ENCODE measurements at regions not wholly inside any gene's neighbourhood (a gene's known extent, or its start where the extent isn't known, plus 50 kb on each side); places are given as distances from the start of the nearest gene placed in this dataset.

DNA sequence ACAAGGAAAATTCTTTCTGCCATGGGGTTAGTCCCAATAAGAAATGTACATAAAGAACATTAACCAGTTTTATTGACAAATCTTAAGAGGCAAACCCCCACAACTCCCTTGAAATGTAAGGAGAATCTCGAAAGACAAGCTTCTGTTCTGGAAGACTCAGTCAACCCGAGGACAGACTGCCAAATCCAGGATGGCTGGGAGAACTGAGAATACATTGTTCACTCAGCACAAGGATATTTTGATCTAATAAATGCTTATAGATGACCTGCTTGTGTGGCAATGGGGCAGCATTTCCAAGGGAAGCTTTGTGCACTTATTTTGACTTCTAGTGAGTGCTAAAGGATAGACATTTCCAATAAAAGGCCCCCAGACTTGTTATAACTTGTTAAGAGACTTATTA lies 280.4 kb downstream of the DHX15 start:
- DNase-seq (ENCODE audit: low read depth in 1 of 2, low spot score in 1 of 2): no peak

DNA sequence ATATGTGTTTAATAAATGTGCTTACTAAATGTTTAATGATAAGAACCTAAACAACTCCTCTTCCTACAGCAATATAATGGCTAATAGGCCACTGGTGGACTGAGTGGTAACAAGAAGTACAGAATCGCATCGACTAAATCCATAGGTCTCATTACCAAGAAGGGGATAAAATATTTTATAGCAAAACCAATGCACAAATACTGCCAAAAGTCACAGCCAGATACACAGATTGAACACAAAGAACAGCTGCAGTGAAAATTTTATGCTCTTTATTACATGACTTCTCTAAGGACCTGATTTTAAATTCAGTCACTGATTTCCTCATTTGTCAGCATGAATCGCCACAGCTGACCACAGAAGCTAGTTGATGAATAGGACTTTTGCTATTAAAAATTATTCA lies 285.4 kb downstream of the DHX15 start:
- no peak for DNase-seq (ENCODE audit: low read depth in 1 of 2, low spot score in 1 of 2)

DNA sequence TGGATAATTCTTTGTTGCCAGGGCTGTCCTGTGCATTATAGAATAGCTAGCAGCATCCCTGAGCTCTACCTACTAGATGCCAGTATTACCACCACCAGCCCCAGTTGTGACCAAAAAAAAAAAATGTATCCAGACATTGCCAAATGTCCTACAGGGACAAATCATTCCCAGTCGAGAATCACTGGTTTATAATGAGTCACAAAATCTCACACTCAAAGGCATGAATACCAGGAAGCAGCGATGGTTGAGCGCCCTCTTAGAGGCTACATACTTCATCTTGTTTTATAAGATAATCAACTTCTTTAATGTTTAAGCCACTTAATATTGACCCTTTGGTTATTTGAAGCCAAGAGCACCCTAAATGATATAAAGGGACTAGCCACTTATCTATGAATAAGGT lies 297.3 kb downstream of the DHX15 start:
- DNase-seq (ENCODE audit: low read depth in 1 of 2, low spot score in 1 of 2): no peak

DNA sequence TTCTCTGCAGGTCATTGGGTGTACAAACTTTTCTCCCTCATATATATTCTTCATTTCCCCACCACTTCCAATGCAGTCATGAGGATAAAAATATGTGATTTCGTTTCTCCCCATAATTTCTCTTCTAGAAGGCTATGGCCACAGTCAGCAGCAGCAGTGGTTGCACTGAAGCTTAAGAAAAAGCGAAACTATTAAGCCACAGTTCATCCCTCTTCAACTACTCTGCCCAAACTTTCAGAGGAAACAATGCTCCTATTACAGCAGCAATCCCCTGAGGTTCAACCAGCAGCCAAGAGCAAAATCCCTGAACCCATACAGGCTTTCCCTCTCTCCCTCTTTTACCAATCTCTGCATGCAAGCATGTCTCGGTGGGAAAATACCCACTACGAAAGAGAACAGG lies 298.6 kb downstream of the DHX15 start:
- no peak for DNase-seq (ENCODE audit: low read depth in 1 of 2, low spot score in 1 of 2)

DNA sequence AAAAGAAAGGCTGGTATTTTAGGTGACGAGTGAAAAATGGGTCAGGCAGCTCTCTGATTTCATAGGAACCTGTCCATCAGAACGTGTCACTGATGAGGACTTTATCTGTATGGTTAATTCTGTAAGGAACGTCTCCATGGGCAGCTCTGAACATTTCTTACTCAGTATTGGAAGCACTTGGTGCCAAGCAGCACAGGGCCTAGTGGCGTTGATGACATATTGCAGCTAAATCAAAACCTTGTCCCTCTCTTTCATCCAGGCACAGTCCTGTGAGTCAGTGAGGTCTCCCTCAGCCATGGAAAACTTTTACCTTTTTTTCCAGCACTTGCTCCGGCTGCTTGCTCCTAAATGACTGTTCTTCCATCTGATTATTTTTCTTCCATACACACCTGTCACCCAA lies 301.9 kb downstream of the DHX15 start:
- DNase-seq (ENCODE audit: low read depth in 1 of 2, low spot score in 1 of 2): no peak

DNA sequence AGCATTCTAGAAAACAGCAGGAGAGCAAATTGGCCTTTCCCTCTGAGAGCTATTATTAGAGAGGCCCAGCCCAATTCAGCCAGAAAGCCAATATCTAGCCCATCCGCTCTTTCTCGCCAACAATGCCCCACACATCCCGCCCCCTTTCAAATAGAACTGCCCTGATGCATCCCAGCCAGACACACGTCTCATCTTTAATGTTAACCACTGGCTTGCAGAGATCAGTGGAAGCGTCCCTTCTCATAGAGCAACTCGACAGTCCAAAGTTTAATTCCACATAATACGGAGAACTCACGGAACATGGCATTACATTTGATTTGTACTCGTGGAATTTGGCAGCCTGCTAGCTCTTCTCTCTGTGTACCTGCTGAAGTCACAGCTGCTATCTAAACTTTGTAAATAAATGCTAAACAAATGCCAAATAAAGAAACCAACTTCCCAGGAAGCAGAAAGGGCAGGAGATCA lies 304.4 kb downstream of the DHX15 start:
- DNase-seq (ENCODE audit: low read depth in 1 of 2, low spot score in 1 of 2): no peak

DNA sequence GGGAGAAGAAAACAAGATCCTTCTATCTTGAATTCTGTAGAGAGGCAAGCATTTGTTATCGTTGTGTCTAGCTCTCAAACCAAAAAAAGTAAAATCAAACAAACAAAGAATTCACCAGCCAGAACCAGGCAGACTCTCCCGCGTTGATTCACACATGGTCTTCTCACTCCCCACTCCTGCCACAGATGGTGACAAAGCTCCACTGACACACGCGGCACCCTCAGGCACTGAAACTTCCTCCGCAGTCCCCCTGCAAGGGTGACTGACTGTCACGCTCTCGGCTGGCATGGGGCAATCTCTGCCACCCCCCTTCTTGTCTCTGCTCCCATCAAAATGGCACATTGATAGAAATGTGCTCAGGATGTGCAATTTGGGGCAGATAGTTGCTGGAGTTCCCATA lies 304.9 kb downstream of the DHX15 start:
- DNase-seq (ENCODE audit: low read depth in 1 of 2, low spot score in 1 of 2): no peak

DNA sequence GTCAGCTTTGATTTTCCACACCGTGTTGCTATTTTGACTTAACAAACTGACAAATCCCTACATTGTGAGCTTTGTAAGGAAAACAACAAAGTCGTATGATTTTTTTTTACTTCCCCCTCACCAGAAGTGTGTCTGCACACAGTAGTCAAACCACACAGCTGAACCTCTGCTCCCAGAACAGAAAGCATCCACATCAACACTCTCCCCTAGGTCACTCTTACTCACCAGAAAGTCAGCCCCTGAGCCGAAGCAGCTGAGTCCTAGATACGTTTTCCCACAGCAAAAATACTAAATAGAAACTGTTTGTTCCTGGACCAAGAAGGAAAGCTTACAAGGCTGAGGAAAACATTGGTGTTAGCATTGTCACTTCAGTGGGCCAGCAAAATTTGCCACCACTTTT lies 305.7 kb downstream of the DHX15 start:
- no peak for DNase-seq (ENCODE audit: low read depth in 1 of 2, low spot score in 1 of 2)

DNA sequence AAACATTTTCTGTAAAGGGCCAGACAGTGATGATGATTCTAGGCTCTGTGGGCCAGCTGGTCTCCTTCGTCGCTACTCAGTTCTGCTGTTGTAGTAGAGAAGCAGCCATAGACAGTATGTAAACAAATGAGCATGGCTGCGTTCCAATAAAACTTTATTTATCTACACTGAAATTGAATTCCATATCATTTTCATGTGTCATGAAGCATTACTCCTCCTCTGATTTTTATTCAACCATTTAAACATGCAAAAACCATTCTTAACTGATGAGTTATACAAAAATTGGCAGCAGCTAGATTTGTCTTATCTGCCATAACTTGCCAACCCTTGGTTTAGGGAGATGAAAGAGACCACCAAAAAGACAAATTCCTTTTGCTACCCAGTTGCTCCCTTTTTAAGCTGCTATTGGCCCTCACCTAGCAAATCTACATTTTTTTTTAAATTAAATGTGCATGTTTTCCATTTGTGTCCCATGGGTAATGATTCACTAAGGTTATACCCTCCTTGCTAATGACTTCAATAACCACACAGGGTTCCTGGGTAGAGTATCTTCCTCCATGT lies 309.9 kb downstream of the DHX15 start:
- no peak for DNase-seq (ENCODE audit: low read depth in 1 of 2, low spot score in 1 of 2)

DNA sequence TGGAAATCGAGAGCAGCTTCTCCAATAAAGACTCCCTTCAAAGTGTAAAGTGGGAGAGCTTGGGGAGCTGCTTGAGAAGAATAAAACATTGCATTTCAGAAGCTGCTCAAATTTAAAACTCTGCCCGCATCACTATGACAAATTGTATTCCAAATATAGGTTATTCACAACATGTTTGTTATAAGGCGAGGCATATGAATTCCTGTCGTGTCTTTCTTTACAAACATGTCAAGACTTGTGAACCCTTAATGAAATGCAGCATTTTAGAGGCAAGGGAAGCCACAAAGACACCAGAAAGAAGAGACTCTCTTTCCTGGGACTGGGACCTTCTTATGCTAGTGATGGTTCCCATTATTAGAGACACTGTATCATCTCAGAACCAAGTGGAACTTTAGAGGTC lies 311.2 kb downstream of the DHX15 start:
- no peak for DNase-seq (ENCODE audit: low read depth in 1 of 2, low spot score in 1 of 2)

DNA sequence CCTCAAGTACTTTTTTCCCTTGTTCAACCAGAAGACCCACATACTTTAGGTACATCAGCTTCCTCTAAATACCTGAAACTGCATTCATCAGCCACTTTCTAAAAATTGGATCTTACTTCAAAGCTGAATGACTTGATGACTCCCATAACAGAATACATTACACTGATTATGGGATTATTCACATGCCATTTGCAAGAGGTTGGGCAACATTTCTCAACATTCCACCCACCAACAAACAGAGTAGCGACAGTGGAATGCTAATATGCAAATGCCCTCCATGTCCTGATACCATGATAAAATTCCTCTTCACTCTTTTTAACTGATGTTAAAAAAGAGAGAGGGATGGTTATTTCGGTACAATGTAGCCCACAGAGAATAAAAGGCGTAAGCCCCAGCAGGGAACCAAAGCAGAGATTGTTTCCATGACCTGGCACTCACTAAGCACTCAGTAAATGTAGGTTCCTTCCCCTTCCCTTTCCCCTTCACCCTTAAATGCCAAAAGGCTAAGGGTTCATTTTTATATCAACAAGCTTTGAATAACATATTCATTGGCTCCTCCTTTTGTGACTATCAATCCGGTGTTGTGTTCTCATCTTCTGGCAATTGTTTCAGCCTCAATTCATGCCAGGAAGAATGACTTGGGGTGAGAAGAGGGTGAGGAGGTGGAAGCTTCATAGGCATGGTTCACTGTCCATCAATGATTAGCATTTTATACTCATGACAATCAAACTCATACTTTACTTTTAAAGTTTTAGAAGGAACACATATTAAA lies 317.2 kb downstream of the DHX15 start:
- DNase-seq (ENCODE audit: low read depth in 1 of 2, low spot score in 1 of 2): no peak

DNA sequence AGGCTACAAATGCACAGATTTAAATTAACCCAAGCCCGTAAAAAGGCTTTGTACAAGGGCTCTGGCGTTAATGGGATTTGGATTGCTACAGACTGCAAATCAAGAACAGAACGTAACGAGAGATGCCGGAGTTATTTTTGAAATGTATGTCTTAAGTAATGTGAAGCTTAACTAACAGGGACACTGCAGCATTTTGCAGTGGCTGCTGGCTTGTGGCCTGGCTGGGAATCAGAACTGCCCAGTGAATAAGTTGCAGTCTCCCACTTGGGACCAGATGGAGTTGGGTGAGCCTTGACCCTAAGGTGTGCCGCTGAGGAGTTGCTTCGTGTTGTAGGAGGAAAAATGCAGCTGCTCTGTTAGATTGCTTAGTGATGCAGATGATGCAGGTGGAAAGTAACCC lies 318.4 kb downstream of the DHX15 start:
- DNase-seq (ENCODE audit: low read depth in 1 of 2, low spot score in 1 of 2): no peak

DNA sequence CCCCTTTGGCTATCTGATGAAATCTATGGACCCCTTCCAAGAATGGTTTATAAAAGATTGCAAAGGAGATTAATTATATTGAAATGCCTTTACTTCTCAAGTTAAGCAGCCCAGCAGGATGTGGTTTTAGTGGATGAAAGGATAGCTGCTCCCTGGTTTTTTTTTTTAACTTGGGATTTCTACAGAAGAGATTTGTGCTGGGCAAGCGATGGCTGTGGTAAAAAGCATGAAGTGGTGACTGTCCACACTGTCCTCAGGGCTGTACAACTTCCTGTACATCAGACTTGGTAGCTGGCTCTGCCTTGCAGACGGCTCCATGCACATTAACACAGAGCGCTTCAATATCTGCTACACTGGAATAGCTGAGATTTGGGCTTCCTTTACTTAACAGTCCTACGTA lies 321.7 kb downstream of the DHX15 start:
- DNase-seq (ENCODE audit: low read depth in 1 of 2, low spot score in 1 of 2): no peak

DNA sequence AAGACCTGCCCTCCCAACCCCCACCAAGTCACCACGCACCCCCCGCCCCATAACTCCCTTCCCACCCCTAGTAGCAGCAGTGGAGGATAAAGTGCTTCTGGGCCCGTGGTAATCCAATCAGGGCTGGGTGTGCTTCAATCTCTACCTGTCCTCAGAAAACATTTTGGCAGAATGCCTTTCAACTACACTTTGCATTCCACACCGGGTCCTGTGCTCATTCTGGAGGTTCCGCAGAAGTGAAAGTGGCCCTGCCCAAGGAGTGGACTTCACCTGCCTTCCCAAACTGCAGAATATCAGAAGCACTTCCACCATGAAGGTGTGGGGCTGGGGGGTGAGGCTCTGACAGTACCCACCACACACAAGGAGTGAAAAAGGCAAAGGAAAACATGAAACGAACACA lies 322.3 kb downstream of the DHX15 start:
- DNase-seq (ENCODE audit: low read depth in 1 of 2, low spot score in 1 of 2): no peak

DNA sequence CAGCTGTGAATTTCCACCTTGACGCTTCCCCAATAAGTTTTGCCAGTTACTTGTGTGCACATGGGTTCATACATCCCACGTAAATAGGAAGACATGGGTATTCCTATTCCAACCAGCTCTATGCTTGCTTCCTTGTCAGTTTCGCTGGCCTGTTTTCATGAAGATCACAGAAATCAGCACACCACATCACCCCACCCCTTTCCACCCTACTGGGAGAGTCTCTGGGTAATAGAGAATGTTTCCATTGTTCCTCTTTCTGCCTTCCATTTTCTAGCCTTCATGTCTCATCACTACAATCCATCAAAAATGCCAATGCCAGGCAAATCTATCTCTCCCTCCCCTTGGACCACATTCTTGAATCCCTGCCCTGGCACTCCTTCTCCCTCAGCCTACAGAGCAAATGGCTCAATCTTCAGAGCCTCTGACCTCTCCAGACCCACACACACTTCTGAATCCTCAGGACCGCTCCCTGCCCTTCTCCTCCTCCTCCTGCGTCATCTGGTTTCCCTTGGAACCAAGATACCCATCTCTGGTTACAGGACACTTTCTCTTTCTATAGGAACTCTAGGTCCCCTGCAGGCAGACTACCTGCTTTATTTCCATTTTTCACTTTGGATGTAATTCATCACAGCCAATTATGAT lies 323.3 kb downstream of the DHX15 start:
- DNase-seq (ENCODE audit: low read depth in 1 of 2, low spot score in 1 of 2): no peak

DNA sequence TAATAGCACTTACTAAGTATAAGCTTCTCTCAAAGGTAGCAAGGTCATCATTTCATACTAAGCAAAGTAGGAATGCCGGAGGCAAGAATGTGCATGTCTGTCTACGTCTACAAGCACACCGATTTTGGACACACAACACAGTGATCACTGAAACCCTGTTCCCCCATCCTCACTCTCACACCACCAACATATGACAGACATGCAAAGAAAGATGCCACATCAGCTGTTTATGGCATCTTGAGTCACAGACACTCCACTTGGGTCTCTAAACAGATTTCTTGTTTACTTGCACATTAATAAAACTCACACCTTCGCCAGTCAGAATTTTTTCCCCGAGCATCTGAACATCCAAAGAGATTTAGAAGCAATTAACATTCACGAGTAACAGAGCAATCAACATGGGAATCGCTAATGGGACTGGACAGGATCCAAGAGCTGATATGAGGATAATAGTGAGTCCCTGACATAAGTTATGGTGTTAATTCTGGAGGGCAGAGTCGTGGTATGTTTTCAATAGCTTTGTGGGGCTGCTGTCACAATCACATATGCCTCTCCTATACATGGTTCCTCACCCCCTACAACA lies 324.1 kb downstream of the DHX15 start:
- no peak for DNase-seq (ENCODE audit: low read depth in 1 of 2, low spot score in 1 of 2)

DNA sequence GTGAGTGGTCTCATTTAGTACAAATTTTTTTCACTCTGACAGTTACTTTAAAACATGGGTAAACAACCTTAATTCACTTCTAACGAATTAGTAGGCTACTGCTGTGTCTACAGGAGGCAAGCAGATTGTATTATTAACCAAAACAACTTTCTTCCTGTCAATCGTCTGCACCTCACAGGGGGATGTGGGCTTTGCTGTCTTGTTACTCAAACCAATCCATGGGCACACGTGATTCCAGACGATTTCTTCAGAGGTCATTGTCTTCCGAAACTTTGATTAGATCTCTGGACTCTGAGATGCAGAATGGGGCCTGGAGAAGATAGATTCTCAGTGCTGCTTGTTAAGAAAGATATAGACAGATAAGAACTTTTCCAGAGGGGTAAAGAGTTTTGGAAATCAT lies 327.8 kb downstream of the DHX15 start:
- no peak for DNase-seq (ENCODE audit: low read depth in 1 of 2, low spot score in 1 of 2)

DNA sequence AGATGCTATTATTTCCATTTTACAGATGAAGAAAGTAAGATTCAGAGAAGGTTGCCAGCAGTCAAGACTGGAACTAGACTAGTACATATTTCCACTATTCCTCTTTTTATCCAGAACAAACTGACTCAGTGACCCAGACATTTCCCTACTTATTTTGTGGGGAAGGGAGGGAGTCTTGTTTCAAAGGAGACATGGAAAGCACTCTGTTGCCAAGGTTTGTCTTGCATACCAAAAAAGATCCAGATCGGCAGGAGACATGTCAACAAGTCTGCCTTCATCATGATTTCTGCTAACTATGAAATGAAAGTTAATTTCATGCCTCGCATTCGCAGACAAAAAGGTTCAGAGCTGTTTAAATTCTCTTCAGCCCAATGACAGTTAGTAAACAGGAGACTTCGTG lies 328.3 kb downstream of the DHX15 start:
- DNase-seq (ENCODE audit: low read depth in 1 of 2, low spot score in 1 of 2): no peak

DNA sequence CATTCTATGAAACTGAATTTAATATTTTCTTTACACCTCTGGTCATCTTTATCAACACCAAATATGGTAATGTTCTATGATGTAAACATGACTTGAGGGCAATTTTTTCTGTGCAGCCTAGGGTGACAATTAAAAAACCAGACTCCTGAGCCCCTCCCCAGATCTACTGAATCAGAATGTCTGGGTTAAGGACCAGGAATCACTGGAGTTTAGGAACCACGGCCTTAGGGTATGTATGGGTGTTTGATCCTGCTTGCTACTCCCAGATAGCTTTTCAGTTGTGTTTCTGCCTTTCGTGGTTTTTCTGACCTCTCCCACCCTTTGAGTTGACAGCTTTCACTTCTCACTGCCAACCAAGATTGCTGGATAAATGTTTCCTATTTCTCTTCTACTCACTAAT lies 332.2 kb downstream of the DHX15 start:
- no peak for DNase-seq (ENCODE audit: low read depth in 1 of 2, low spot score in 1 of 2)

DNA sequence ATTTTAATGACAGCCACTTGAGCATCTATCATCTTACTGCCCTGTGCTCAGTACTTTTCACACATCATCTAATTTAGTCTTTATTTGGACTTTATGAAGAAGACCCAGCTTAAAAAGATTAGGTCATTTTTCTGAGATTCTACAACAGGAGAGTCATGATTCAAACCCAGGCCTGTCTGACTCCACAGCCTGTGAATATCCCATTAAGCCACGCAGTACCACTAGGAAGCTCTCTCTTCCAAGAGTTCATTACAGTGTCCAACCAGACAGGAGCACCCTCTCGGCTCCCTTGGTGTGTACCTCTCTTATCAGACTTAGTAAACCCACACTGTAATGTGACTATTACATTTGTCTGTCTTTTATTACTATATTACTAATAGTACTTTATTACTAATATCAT lies 332.8 kb downstream of the DHX15 start:
- DNase-seq (ENCODE audit: low read depth in 1 of 2, low spot score in 1 of 2): no peak

DNA sequence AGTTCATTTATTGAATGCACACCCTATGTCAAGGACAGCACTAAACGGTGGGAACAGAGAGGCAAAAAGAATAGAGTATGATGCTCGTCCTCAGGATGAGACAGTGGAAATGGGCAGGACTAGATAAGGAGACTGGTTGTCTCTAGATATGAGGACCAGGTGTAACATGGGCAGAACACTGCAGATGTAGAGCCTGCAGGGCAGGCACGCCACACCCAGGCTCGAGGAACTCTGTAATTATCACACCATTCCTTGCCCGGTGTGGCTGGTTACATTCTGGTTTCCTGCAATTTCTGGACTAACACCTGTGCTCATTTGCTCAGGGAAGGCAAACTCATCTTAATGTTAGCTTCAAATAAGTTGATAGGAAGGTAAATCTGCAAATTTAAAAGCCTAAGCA lies 334.4 kb downstream of the DHX15 start:
- no peak for DNase-seq (ENCODE audit: low read depth in 1 of 2, low spot score in 1 of 2)
